ENCODE measurements at regions not wholly inside any gene's neighbourhood (a gene's known extent, or its start where the extent isn't known, plus 50 kb on each side); places are given as distances from the start of the nearest gene placed in this dataset.

GRCh38 chr16:66227766-66228530, 138.5 kb upstream of the CDH5 start:
- Histone ChIP-seq H3K27me3 (ENCODE audit: control insufficient read depth, insufficient read depth, low read length, poor library complexity, severe bottlenecking) (no peaks in the 10 kb centered on the region), H3K4me1 (ENCODE audit: control insufficient read depth, insufficient read depth, low read length) (no peaks in the 10 kb centered on the region), H3K27ac (ENCODE audit: insufficient read depth, low read depth, low read length, poor library complexity, severe bottlenecking) (no peak overlapping the region), H3K4me3 (ENCODE audit: insufficient read depth, low read depth, low read length) (no peak overlapping the region), H3K9me3 (ENCODE audit: control insufficient read depth, low read length) (no peaks in the 10 kb centered on the region), H3K36me3 (ENCODE audit: control insufficient read depth, insufficient read depth, low read length) (no peaks in the 10 kb centered on the region)
- WGBS, 2 experiments: 94% methylated on average over 6 to 8 of the region's 8 CpGs

GRCh38 chr16:66226762-66227161, 139.7 kb upstream of the CDH5 start:
- no peak overlapping the region for H3K4me3 ChIP-seq (ENCODE audit: insufficient read depth, low read depth, low read length)
- WGBS, 2 experiments: 93 to 95% methylated on average over 5 of the region's 5 CpGs
- no peaks in the 10 kb centered on the region for H3K36me3 ChIP-seq (ENCODE audit: control insufficient read depth, insufficient read depth, low read length)
- no peaks in the 10 kb centered on the region for H3K4me1 ChIP-seq (ENCODE audit: control insufficient read depth, insufficient read depth, low read length)
- H3K9me3 ChIP-seq (ENCODE audit: control insufficient read depth, low read length): no peaks in the 10 kb centered on the region
- H3K27me3 ChIP-seq (ENCODE audit: control insufficient read depth, insufficient read depth, low read length, poor library complexity, severe bottlenecking): no peaks in the 10 kb centered on the region
- no peak overlapping the region for H3K27ac ChIP-seq (ENCODE audit: insufficient read depth, low read depth, low read length, poor library complexity, severe bottlenecking)

- H3K4me1 ChIP-seq (ENCODE audit: control insufficient read depth, insufficient read depth, low read length): no peaks in the 10 kb centered on the region
- H3K9me3 ChIP-seq (ENCODE audit: control insufficient read depth, low read length): no peaks in the 10 kb centered on the region
- 94 to 99% methylated on average over 5 of the region's 5 CpGs for WGBS, 2 experiments
- no peak overlapping the region for H3K27ac ChIP-seq (ENCODE audit: insufficient read depth, low read depth, low read length, poor library complexity, severe bottlenecking)
- H3K27me3 ChIP-seq (ENCODE audit: control insufficient read depth, insufficient read depth, low read length, poor library complexity, severe bottlenecking): no peaks in the 10 kb centered on the region
- H3K4me3 ChIP-seq (ENCODE audit: insufficient read depth, low read depth, low read length): no peak overlapping the region
- no peaks in the 10 kb centered on the region for H3K36me3 ChIP-seq (ENCODE audit: control insufficient read depth, insufficient read depth, low read length)
These were observed 140.8 kb upstream of the CDH5 start for GRCh38 chr16:66225696-66226095.

DNA sequence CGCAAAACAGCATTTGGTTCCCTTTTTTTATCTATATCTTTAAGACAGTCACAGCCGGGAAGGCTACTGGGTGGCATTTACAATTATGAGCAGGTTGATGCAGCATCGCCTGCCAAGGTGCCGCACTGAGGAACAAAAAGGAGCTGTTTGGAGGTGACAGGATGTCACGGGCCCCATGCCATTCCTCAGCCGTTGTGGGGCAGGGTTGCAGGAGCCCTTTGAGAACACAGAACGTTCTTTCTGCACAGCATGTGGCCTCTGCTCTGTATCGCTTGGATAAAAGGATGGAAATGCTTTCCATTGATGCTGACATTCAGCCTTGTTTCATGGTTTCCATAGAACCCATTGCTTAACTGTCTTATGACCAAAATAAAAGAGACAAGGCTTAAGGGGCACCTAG, 141.9 kb upstream of the CDH5 start:
- WGBS, 2 experiments: 37 to 52% methylated on average over 8 of the region's 8 CpGs
- Histone ChIP-seq H3K9me3 (ENCODE audit: control insufficient read depth, low read length) (no peaks in the 10 kb centered on the region), H3K36me3 (ENCODE audit: control insufficient read depth, insufficient read depth, low read length) (no peaks in the 10 kb centered on the region), H3K27me3 (ENCODE audit: control insufficient read depth, insufficient read depth, low read length, poor library complexity, severe bottlenecking) (no peaks in the 10 kb centered on the region), H3K27ac (ENCODE audit: insufficient read depth, low read depth, low read length, poor library complexity, severe bottlenecking) (no peak overlapping the region), H3K4me3 (ENCODE audit: insufficient read depth, low read depth, low read length) (no peak overlapping the region), H3K4me1 (ENCODE audit: control insufficient read depth, insufficient read depth, low read length) (no peaks in the 10 kb centered on the region)

DNA sequence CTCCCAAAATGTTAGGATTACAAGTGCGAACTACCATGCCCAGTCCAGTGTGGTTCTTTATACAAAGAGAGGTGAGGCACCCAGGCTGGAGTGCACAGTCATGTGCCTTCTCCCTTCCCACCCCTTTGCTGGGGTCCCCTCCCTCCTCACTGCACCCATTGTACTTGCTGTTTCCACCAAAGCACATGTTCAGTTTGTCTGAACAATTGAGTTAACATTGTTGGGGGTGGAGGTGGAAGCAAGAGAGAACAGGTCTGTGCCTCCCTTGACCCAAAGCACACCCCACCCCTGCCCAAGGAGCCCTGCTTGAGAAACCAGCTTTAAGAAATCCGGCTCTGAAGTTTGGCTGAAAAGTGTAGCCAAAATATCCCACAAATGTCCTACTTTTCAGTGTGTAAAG, 142.3 kb upstream of the CDH5 start:
- H3K36me3 ChIP-seq (ENCODE audit: control insufficient read depth, insufficient read depth, low read length): no peaks in the 10 kb centered on the region
- no peaks in the 10 kb centered on the region for H3K27me3 ChIP-seq (ENCODE audit: control insufficient read depth, insufficient read depth, low read length, poor library complexity, severe bottlenecking)
- no peak overlapping the region for H3K4me3 ChIP-seq (ENCODE audit: insufficient read depth, low read depth, low read length)
- 95 to 96% methylated on average over 2 of the region's 2 CpGs for WGBS, 2 experiments
- no peaks in the 10 kb centered on the region for H3K9me3 ChIP-seq (ENCODE audit: control insufficient read depth, low read length)
- no peaks in the 10 kb centered on the region for H3K4me1 ChIP-seq (ENCODE audit: control insufficient read depth, insufficient read depth, low read length)
- no peak overlapping the region for H3K27ac ChIP-seq (ENCODE audit: insufficient read depth, low read depth, low read length, poor library complexity, severe bottlenecking)

GRCh38 chr16:66223176-66223780, 143.2 kb upstream of the CDH5 start:
- no peaks in the 10 kb centered on the region for H3K27me3 ChIP-seq (ENCODE audit: control insufficient read depth, insufficient read depth, low read length, poor library complexity, severe bottlenecking)
- no peaks in the 10 kb centered on the region for H3K4me1 ChIP-seq (ENCODE audit: control insufficient read depth, insufficient read depth, low read length)

DNA sequence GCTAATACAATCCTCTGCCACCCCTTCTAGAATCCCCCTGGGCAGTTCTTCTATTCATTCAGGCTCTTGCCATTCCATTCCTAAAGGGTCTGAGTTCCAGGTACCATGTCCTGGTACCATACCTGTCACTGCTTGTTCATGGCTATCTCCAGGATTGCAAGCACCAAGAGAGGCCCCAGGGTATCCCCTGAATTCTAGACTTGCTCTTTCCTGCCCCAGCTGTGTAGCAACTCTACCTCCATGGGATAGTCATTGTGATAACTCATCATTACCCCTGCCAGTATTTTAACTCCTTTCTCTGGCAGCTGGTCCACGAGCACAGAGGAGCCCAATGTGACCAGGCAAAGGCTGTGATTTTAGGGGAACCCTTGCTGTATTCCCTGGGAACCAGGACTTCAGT, 143.7 kb upstream of the CDH5 start:
- H3K4me1 ChIP-seq (ENCODE audit: control insufficient read depth, insufficient read depth, low read length): no peaks in the 10 kb centered on the region
- no peak overlapping the region for H3K4me3 ChIP-seq (ENCODE audit: insufficient read depth, low read depth, low read length)
- no peaks in the 10 kb centered on the region for H3K9me3 ChIP-seq (ENCODE audit: control insufficient read depth, low read length)
- 87 to 94% methylated on average over 1 of the region's 1 CpG for WGBS, 2 experiments
- no peaks in the 10 kb centered on the region for H3K36me3 ChIP-seq (ENCODE audit: control insufficient read depth, insufficient read depth, low read length)
- H3K27me3 ChIP-seq (ENCODE audit: control insufficient read depth, insufficient read depth, low read length, poor library complexity, severe bottlenecking): no peaks in the 10 kb centered on the region
- H3K27ac ChIP-seq (ENCODE audit: insufficient read depth, low read depth, low read length, poor library complexity, severe bottlenecking): no peak overlapping the region

More at GRCh38 chr16:66223176-66223780, 143.2 kb upstream of the CDH5 start:
- Histone ChIP-seq H3K4me3 (ENCODE audit: insufficient read depth, low read depth, low read length) (no peak overlapping the region), H3K9me3 (ENCODE audit: control insufficient read depth, low read length) (no peaks in the 10 kb centered on the region), H3K27ac (ENCODE audit: insufficient read depth, low read depth, low read length, poor library complexity, severe bottlenecking) (no peak overlapping the region), H3K36me3 (ENCODE audit: control insufficient read depth, insufficient read depth, low read length) (no peaks in the 10 kb centered on the region)
- 86 to 87% methylated on average over 8 of the region's 8 CpGs for WGBS, 2 experiments

- Histone ChIP-seq H3K9me3 (ENCODE audit: control insufficient read depth, low read length) (no peaks in the 10 kb centered on the region), H3K4me3 (ENCODE audit: insufficient read depth, low read depth, low read length) (no peak overlapping the region), H3K27me3 (ENCODE audit: control insufficient read depth, insufficient read depth, low read length, poor library complexity, severe bottlenecking) (no peaks in the 10 kb centered on the region), H3K36me3 (ENCODE audit: control insufficient read depth, insufficient read depth, low read length) (no peaks in the 10 kb centered on the region), H3K27ac (ENCODE audit: insufficient read depth, low read depth, low read length, poor library complexity, severe bottlenecking) (no peak overlapping the region), H3K4me1 (ENCODE audit: control insufficient read depth, insufficient read depth, low read length) (no peaks in the 10 kb centered on the region)
- 79 to 82% methylated on average over 6 of the region's 6 CpGs for WGBS, 2 experiments
These were observed 145.8 kb upstream of the CDH5 start for GRCh38 chr16:66220702-66221101.

DNA sequence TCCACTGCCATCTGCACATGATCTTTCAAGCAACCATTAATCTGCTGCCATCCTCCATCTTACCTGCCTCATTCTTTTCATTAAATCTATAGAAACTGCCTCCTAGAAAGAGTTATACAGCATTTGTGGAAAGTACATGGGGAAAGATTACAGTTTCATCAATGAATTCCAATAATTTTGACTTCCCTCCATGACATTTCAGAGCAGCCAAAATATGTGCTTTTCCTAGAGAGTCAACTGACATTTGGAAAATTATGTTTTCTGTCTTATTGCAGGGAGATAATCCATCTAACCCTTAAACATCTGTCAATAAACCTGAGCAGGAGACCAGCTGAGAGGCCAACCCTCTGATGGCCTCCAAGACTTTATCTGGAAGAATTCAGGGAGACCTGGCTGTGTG, 147.0 kb upstream of the CDH5 start:
- H3K27ac ChIP-seq (ENCODE audit: insufficient read depth, low read depth, low read length, poor library complexity, severe bottlenecking): no peak overlapping the region
- no peaks in the 10 kb centered on the region for H3K36me3 ChIP-seq (ENCODE audit: control insufficient read depth, insufficient read depth, low read length)
- no peaks in the 10 kb centered on the region for H3K4me1 ChIP-seq (ENCODE audit: control insufficient read depth, insufficient read depth, low read length)
- no peak overlapping the region for H3K4me3 ChIP-seq (ENCODE audit: insufficient read depth, low read depth, low read length)
- no peaks in the 10 kb centered on the region for H3K9me3 ChIP-seq (ENCODE audit: control insufficient read depth, low read length)
- H3K27me3 ChIP-seq (ENCODE audit: control insufficient read depth, insufficient read depth, low read length, poor library complexity, severe bottlenecking): no peaks in the 10 kb centered on the region

GRCh38 chr16:66212428-66212827, 154.1 kb upstream of the CDH5 start:
- H3K4me1 ChIP-seq (ENCODE audit: control insufficient read depth, insufficient read depth, low read length): no peaks in the 10 kb centered on the region
- whole genome bisulfite sequencing, 2 experiments: 86 to 87% methylated on average over 4 to 6 of the region's 6 CpGs
- no peak overlapping the region for H3K27ac ChIP-seq (ENCODE audit: insufficient read depth, low read depth, low read length, poor library complexity, severe bottlenecking)
- H3K27me3 ChIP-seq (ENCODE audit: control insufficient read depth, insufficient read depth, low read length, poor library complexity, severe bottlenecking): no peaks in the 10 kb centered on the region
- no peaks in the 10 kb centered on the region for H3K36me3 ChIP-seq (ENCODE audit: control insufficient read depth, insufficient read depth, low read length)
- no peaks in the 10 kb centered on the region for H3K9me3 ChIP-seq (ENCODE audit: control insufficient read depth, low read length)
- no peak overlapping the region for H3K4me3 ChIP-seq (ENCODE audit: insufficient read depth, low read depth, low read length)

Measured in ectodermal cell (in vitro differentiated cells).